A673 (cell line): ENCODE measurements at regions not wholly inside any gene's neighbourhood (a gene's known extent, or its start where the extent isn't known, plus 50 kb on each side); places are given as distances from the start of the nearest gene placed in this dataset.

Experiments
- CTCF ChIP-seq: fragments of 300-800, 200-600 bp; sonication (generic); conservative IDR thresholded peaks from 2 replicates; pipeline ENCODE4 v1.5.1; 2017; ENCODE audit warnings: low read depth, mild to moderate bottlenecking, antibody characterized with exemption, low read length, moderate library complexity, mixed read lengths
- EZH2 ChIP-seq: fragments of 200-600 bp; sonication (generic); IDR thresholded peaks from 2 replicates; pipeline ENCODE4 v1.6.1; 2017; ENCODE audit warnings: borderline replicate concordance, low read depth, mild to moderate bottlenecking, mixed read lengths, antibody characterized with exemption, low read length; ENCODE audit not compliant: poor library complexity, severe bottlenecking

DNA sequence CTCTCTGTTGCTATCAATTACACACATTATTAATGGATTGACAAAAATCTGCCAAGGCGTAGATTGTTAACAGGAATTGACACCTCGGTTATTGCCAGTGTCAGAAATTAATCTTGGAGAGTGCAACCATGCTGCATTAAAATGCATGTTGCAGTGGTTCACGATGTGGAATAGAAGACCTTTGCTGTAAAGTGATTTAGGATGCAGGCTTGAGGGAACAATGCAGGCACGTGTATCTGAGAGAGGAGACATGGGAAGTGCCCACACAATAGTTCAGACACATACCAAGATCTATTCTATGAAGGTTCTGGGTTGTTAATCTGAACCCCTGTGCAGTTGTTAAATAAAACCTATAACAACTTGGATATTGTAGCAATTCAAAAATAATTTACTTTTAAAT is 1032.8 kb upstream of the CDH8 start:
- TF ChIP-seq CTCF, result no peak
- no peak for TF ChIP-seq EZH2
